ENCODE measurements at regions not wholly inside any gene's neighbourhood (a gene's known extent, or its start where the extent isn't known, plus 50 kb on each side); places are given as distances from the start of the nearest gene placed in this dataset.

GRCh38 chr6:78570044-78570443 lies 297.3 kb upstream of the IRAK1BP1 start:
- TF ChIP-seq EZH2 (IDR thresholded peaks at IDR 0.05; ENCODE audit: low read length, missing control alignments) (no peak), CTCF (conservative IDR thresholded peaks at IDR 0.05 in 1 of 2, IDR thresholded peaks at IDR 0.05 in 1 of 2; ENCODE audit: low read depth in 1 of 2, low read length in 2 of 2) (no peak)
- H3K4me2 ChIP-seq (ENCODE audit: extremely low read depth, insufficient read depth, low read length): no peak overlapping the region
- H3K36me3 ChIP-seq (ENCODE audit: control insufficient read depth, insufficient read depth, low read length): no peaks in the 10 kb centered on the region
- H3K79me2 ChIP-seq (ENCODE audit: control insufficient read depth, insufficient read depth, low read length): no peaks in the 10 kb centered on the region
- H3K4me3 ChIP-seq (replicated peaks in 1 of 4; ENCODE audit: control extremely low read depth in 1 of 4, insufficient read depth in 1 of 4, low read depth in 3 of 4, low read length in 4 of 4): no peak overlapping the region
- H2AFZ ChIP-seq (ENCODE audit: low read length): no peak overlapping the region
- no peak overlapping the region for H3K27ac ChIP-seq (ENCODE audit: insufficient read depth, low read length)
- no peaks in the 10 kb centered on the region for H3K9me3 ChIP-seq (ENCODE audit: control insufficient read depth, insufficient read depth, low read depth, low read length)
- no peak overlapping the region for H3K9ac ChIP-seq (ENCODE audit: insufficient read depth, low read length)
- DNase-seq (ENCODE audit: low read depth in 2 of 2): no peak
- no peaks in the 10 kb centered on the region for H3K27me3 ChIP-seq (ENCODE audit: control insufficient read depth, insufficient read depth, low read length)
- H4K20me1 ChIP-seq (ENCODE audit: control insufficient read depth, extremely low read depth, insufficient read depth, low read length): no peaks in the 10 kb centered on the region
- no peaks in the 10 kb centered on the region for H3K4me1 ChIP-seq (ENCODE audit: control insufficient read depth, extremely low read depth, insufficient read depth, low read length)

- H3K9me3 ChIP-seq (ENCODE audit: control insufficient read depth, insufficient read depth, low read depth, low read length): no peaks in the 10 kb centered on the region
- no peaks in the 10 kb centered on the region for H3K36me3 ChIP-seq (ENCODE audit: control insufficient read depth, insufficient read depth, low read length)
- H3K27me3 ChIP-seq (ENCODE audit: control insufficient read depth, insufficient read depth, low read length): no peaks in the 10 kb centered on the region
- H2AFZ ChIP-seq (ENCODE audit: low read length): no peak overlapping the region
- H3K79me2 ChIP-seq (ENCODE audit: control insufficient read depth, insufficient read depth, low read length): no peaks in the 10 kb centered on the region
- no peak for DNase-seq (ENCODE audit: low read depth in 2 of 2)
- no peaks in the 10 kb centered on the region for H3K4me1 ChIP-seq (ENCODE audit: control insufficient read depth, extremely low read depth, insufficient read depth, low read length)
- no peak overlapping the region for H3K9ac ChIP-seq (ENCODE audit: insufficient read depth, low read length)
- TF ChIP-seq CTCF (conservative IDR thresholded peaks at IDR 0.05 in 1 of 2, IDR thresholded peaks at IDR 0.05 in 1 of 2; ENCODE audit: low read depth in 1 of 2, low read length in 2 of 2) (no peak), EZH2 (IDR thresholded peaks at IDR 0.05; ENCODE audit: low read length, missing control alignments) (no peak)
- H4K20me1 ChIP-seq (ENCODE audit: control insufficient read depth, extremely low read depth, insufficient read depth, low read length): no peaks in the 10 kb centered on the region
- H3K4me2 ChIP-seq (ENCODE audit: extremely low read depth, insufficient read depth, low read length): no peak overlapping the region
- H3K4me3 ChIP-seq (replicated peaks in 1 of 4; ENCODE audit: control extremely low read depth in 1 of 4, insufficient read depth in 1 of 4, low read depth in 3 of 4, low read length in 4 of 4): no peak overlapping the region
- no peak overlapping the region for H3K27ac ChIP-seq (ENCODE audit: insufficient read depth, low read length)
Measured at GRCh38 chr6:78577585-78577984, 289.8 kb upstream of the IRAK1BP1 start.

- Histone ChIP-seq H3K9ac (ENCODE audit: insufficient read depth, low read length) (no peak overlapping the region), H3K79me2 (ENCODE audit: control insufficient read depth, insufficient read depth, low read length) (no peaks in the 10 kb centered on the region), H3K27me3 (ENCODE audit: control insufficient read depth, insufficient read depth, low read length) (no peaks in the 10 kb centered on the region), H3K4me1 (ENCODE audit: control insufficient read depth, extremely low read depth, insufficient read depth, low read length) (no peaks in the 10 kb centered on the region), H3K4me2 (ENCODE audit: extremely low read depth, insufficient read depth, low read length) (no peak overlapping the region), H3K36me3 (ENCODE audit: control insufficient read depth, insufficient read depth, low read length) (no peaks in the 10 kb centered on the region), H3K27ac (ENCODE audit: insufficient read depth, low read length) (no peak overlapping the region), H4K20me1 (ENCODE audit: control insufficient read depth, extremely low read depth, insufficient read depth, low read length) (no peaks in the 10 kb centered on the region), H2AFZ (ENCODE audit: low read length) (no peak overlapping the region), H3K9me3 (ENCODE audit: control insufficient read depth, insufficient read depth, low read depth, low read length) (no peaks in the 10 kb centered on the region), H3K4me3 (replicated peaks in 1 of 4; ENCODE audit: control extremely low read depth in 1 of 4, insufficient read depth in 1 of 4, low read depth in 3 of 4, low read length in 4 of 4) (no peak overlapping the region)
- DNase-seq (ENCODE audit: low read depth in 2 of 2): no peak
- TF ChIP-seq CTCF (conservative IDR thresholded peaks at IDR 0.05 in 1 of 2, IDR thresholded peaks at IDR 0.05 in 1 of 2; ENCODE audit: low read depth in 1 of 2, low read length in 2 of 2) (no peak), EZH2 (IDR thresholded peaks at IDR 0.05; ENCODE audit: low read length, missing control alignments) (no peak)
Measured at GRCh38 chr6:78578430-78578829, 288.9 kb upstream of the IRAK1BP1 start.

Data from fibroblast of lung (primary cell).